ENCODE measurements at regions not wholly inside any gene's neighbourhood (a gene's known extent, or its start where the extent isn't known, plus 50 kb on each side); places are given as distances from the start of the nearest gene placed in this dataset.

DNA sequence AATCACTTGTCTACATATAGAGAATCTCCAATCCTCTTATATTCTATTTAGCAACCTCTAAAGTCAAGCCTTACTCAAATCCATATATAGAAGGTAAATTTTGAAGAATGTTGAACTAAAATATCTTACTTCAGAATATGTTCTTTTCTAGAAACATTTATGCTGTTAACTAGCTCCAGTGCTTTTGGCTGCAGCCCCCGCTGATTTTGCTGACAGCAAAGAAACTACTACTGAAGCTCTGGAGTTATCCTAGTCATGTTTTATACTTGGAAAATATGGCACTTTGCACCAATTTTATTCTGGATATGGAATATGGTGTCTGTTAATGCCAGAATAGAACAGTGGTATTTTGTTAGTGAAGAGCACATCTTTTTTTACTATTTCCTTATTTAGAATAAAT, 212.4 kb upstream of the FSIP2 start:
- Histone ChIP-seq H3K4me2 (no peak overlapping the region), H3K27me3 (ENCODE audit: insufficient read depth, low read depth) (no peaks in the 10 kb centered on the region), H3K79me2 (ENCODE audit: insufficient read depth, low read depth) (no peaks in the 10 kb centered on the region), H4K20me1 (ENCODE audit: insufficient read depth) (no peaks in the 10 kb centered on the region), H3K4me1 (ENCODE audit: low read depth, poor library complexity, severe bottlenecking) (no peaks in the 10 kb centered on the region), H3K4me3 (IDR thresholded peaks at IDR 0.05; ENCODE audit: insufficient read depth, low read depth, low read length) (no peak overlapping the region), H2AFZ (ENCODE audit: low read depth) (no peak overlapping the region), H3K9ac (no peak overlapping the region), H3K36me3 (ENCODE audit: insufficient read depth) (no peaks in the 10 kb centered on the region), H3K27ac (no peak overlapping the region)
- TF ChIP-seq, protein P1, sequence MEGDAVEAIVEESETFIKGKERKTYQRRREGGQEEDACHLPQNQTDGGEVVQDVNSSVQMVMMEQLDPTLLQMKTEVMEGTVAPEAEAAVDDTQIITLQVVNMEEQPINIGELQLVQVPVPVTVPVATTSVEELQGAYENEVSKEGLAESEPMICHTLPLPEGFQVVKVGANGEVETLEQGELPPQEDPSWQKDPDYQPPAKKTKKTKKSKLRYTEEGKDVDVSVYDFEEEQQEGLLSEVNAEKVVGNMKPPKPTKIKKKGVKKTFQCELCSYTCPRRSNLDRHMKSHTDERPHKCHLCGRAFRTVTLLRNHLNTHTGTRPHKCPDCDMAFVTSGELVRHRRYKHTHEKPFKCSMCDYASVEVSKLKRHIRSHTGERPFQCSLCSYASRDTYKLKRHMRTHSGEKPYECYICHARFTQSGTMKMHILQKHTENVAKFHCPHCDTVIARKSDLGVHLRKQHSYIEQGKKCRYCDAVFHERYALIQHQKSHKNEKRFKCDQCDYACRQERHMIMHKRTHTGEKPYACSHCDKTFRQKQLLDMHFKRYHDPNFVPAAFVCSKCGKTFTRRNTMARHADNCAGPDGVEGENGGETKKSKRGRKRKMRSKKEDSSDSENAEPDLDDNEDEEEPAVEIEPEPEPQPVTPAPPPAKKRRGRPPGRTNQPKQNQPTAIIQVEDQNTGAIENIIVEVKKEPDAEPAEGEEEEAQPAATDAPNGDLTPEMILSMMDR (conservative IDR thresholded peaks at IDR 0.05; ENCODE audit: low read depth, low read length), result no peak

DNA sequence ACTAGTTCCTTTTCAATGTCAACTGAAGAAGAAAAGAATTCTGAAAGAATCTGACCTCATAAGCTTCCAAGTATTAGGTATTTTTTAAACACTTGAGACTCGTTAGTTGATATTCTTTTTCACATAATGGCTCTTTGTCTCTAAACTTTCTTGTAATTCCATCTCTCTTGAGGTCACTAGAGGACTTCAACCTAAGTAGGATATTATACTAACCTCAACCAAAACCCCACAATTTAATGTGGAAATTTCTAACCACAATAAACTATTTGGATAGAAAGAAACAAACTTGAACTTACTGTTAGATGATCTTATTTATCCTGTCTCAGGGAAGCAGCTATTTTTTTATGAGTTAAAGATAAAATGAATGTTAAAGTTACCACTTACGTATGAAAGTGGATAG, 206.9 kb upstream of the FSIP2 start:
- Histone ChIP-seq H3K4me1 (ENCODE audit: low read depth, poor library complexity, severe bottlenecking) (no peaks in the 10 kb centered on the region), H3K79me2 (ENCODE audit: insufficient read depth, low read depth) (no peaks in the 10 kb centered on the region), H3K4me3 (IDR thresholded peaks at IDR 0.05; ENCODE audit: insufficient read depth, low read depth, low read length) (no peak overlapping the region), H3K27me3 (ENCODE audit: insufficient read depth, low read depth) (no peaks in the 10 kb centered on the region), H3K4me2 (no peak overlapping the region), H3K27ac (no peak overlapping the region), H3K36me3 (ENCODE audit: insufficient read depth) (no peaks in the 10 kb centered on the region), H2AFZ (ENCODE audit: low read depth) (no peak overlapping the region), H3K9ac (no peak overlapping the region), H4K20me1 (ENCODE audit: insufficient read depth) (no peaks in the 10 kb centered on the region)
- TF ChIP-seq, protein P1 (conservative IDR thresholded peaks at IDR 0.05; ENCODE audit: low read depth, low read length), result no peak

DNA sequence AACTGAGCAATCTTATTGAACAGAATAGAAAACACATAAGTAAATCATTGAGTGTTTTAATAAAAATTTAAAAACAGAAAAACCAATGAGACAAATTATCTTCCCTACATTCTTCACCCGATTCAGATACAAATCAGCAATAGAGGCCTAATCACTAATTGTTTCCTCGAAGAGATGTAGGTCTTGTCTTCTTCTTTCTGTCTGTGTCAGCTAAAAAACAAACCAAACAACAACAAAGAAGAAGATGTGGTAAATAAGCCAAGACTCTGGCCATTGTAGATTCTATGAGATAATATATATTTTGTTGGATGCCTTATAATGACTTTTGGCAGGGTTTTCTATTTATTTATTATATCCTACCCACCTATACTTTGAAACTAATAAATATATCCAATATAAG, 200.9 kb upstream of the FSIP2 start:
- Histone ChIP-seq H3K4me2 (no peak overlapping the region), H3K4me3 (IDR thresholded peaks at IDR 0.05; ENCODE audit: insufficient read depth, low read depth, low read length) (no peak overlapping the region), H3K79me2 (ENCODE audit: insufficient read depth, low read depth) (no peaks in the 10 kb centered on the region), H3K4me1 (ENCODE audit: low read depth, poor library complexity, severe bottlenecking) (peaks cover 3% of the 10 kb centered on the region), H3K36me3 (ENCODE audit: insufficient read depth) (no peaks in the 10 kb centered on the region), H4K20me1 (ENCODE audit: insufficient read depth) (no peaks in the 10 kb centered on the region), H2AFZ (ENCODE audit: low read depth) (no peak overlapping the region), H3K27ac (no peak overlapping the region), H3K27me3 (ENCODE audit: insufficient read depth, low read depth) (no peaks in the 10 kb centered on the region), H3K9ac (no peak overlapping the region)
- TF ChIP-seq, protein P1 (conservative IDR thresholded peaks at IDR 0.05; ENCODE audit: low read depth, low read length), result no peak

DNA sequence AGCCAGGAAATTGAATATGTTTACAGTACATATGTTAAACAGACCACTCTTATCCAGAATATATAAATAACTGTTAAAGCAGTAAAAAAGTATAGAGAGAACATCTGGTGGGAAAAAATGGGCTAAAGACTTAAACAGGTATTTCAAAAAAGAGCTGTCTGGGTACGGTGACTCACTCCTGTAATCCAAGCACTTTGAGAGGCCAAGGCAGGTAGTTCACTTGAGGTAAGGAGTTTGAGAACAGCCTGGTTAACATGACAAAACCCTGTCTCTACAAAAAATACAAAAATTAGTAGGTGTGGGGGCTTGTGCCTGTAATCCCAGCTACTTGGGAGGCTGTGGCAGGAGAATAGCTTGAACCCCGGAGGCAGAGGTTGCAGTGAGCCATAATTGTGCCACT, 171.4 kb upstream of the FSIP2 start:
- H3K4me2 ChIP-seq, result no peak overlapping the region
- no peaks in the 10 kb centered on the region for H3K36me3 ChIP-seq (ENCODE audit: insufficient read depth)
- H3K79me2 ChIP-seq (ENCODE audit: insufficient read depth, low read depth), result no peaks in the 10 kb centered on the region
- H3K9ac ChIP-seq, result no peak overlapping the region
- no peak overlapping the region for H3K4me3 ChIP-seq (IDR thresholded peaks at IDR 0.05; ENCODE audit: insufficient read depth, low read depth, low read length)
- H3K4me1 ChIP-seq (ENCODE audit: low read depth, poor library complexity, severe bottlenecking), result no peaks in the 10 kb centered on the region
- no peak overlapping the region for H2AFZ ChIP-seq (ENCODE audit: low read depth)
- H4K20me1 ChIP-seq (ENCODE audit: insufficient read depth), result no peaks in the 10 kb centered on the region
- TF ChIP-seq, protein P1 (conservative IDR thresholded peaks at IDR 0.05; ENCODE audit: low read depth, low read length), result no peak
- H3K27ac ChIP-seq, result no peak overlapping the region
- no peaks in the 10 kb centered on the region for H3K27me3 ChIP-seq (ENCODE audit: insufficient read depth, low read depth)

DNA sequence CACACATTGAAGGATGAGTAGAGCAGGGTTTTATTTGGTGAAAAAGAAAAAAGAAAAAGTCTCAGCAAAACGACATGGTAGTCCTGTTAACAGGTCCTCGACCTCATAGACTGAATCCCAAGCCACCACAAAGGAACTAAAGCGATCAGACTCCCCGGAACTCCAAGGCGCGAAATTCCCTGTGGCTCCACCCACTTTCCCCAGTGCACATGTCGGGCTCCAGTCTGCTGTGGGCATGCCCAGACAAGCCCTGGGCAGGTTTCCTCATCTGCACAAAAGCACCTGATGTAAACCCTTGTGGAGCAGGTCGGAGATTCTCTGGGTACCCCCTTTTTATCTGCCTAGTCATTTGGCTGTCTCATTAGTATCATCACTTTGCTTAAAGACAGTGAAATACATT, 170.7 kb upstream of the FSIP2 start:
- no peak overlapping the region for H3K4me3 ChIP-seq (IDR thresholded peaks at IDR 0.05; ENCODE audit: insufficient read depth, low read depth, low read length)
- TF ChIP-seq, protein P1 (conservative IDR thresholded peaks at IDR 0.05; ENCODE audit: low read depth, low read length), result no peak
- no peaks in the 10 kb centered on the region for H3K4me1 ChIP-seq (ENCODE audit: low read depth, poor library complexity, severe bottlenecking)
- no peaks in the 10 kb centered on the region for H4K20me1 ChIP-seq (ENCODE audit: insufficient read depth)
- no peak overlapping the region for H3K4me2 ChIP-seq
- no peak overlapping the region for H3K27ac ChIP-seq
- H3K36me3 ChIP-seq (ENCODE audit: insufficient read depth), result no peaks in the 10 kb centered on the region
- no peak overlapping the region for H2AFZ ChIP-seq (ENCODE audit: low read depth)
- no peaks in the 10 kb centered on the region for H3K79me2 ChIP-seq (ENCODE audit: insufficient read depth, low read depth)
- no peaks in the 10 kb centered on the region for H3K27me3 ChIP-seq (ENCODE audit: insufficient read depth, low read depth)
- no peak overlapping the region for H3K9ac ChIP-seq

Data from KMS-11 (cell line).